ENCODE measurements at regions not wholly inside any gene's neighbourhood (a gene's known extent, or its start where the extent isn't known, plus 50 kb on each side); places are given as distances from the start of the nearest gene placed in this dataset.

GRCh38 chr15:61655881-61656280 is 404.4 kb downstream of the VPS13C start:
- no peak for TF ChIP-seq ZBTB21 (CRISPR knock-in tag; IDR thresholded peaks at IDR 0.05; ENCODE audit: borderline replicate concordance)
- TF ChIP-seq CTCF (IDR thresholded peaks at IDR 0.05) = no peak
- TF ChIP-seq ZNF121 (CRISPR knock-in tag; IDR thresholded peaks at IDR 0.05) = no peak
- no peak for TF ChIP-seq ETV6 (CRISPR knock-in tag; IDR thresholded peaks at IDR 0.05)
- no peak for TF ChIP-seq SMAD3 (CRISPR knock-in tag; IDR thresholded peaks at IDR 0.05; ENCODE audit: borderline replicate concordance)
- TF ChIP-seq, protein P1, sequence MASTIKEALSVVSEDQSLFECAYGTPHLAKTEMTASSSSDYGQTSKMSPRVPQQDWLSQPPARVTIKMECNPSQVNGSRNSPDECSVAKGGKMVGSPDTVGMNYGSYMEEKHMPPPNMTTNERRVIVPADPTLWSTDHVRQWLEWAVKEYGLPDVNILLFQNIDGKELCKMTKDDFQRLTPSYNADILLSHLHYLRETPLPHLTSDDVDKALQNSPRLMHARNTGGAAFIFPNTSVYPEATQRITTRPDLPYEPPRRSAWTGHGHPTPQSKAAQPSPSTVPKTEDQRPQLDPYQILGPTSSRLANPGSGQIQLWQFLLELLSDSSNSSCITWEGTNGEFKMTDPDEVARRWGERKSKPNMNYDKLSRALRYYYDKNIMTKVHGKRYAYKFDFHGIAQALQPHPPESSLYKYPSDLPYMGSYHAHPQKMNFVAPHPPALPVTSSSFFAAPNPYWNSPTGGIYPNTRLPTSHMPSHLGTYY (CRISPR knock-in tag; IDR thresholded peaks at IDR 0.05) = no peak
- TF ChIP-seq, protein P2, sequence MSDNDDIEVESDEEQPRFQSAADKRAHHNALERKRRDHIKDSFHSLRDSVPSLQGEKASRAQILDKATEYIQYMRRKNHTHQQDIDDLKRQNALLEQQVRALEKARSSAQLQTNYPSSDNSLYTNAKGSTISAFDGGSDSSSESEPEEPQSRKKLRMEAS (CRISPR knock-in tag; IDR thresholded peaks at IDR 0.05) = no peak
- no peak for TF ChIP-seq CDX4 (CRISPR knock-in tag; IDR thresholded peaks at IDR 0.05; ENCODE audit: borderline replicate concordance)

Data from WTC11 (cell line).